B cell (primary cell): ENCODE measurements at regions not wholly inside any gene's neighbourhood (a gene's known extent, or its start where the extent isn't known, plus 50 kb on each side); places are given as distances from the start of the nearest gene placed in this dataset.

ENCODE experiments used
- ATAC-seq: fragments of 200-7000 bp; cut with Tn5 transposase; one replicate; pipeline ENCODE4 v1.10.0; 2021; ENCODE audit warnings: low read depth, mild to moderate bottlenecking, moderate number of reproducible peaks, moderate library complexity
- CTCF ChIA-PET: fragments of 350-600 bp; sonication (Branson Sonifier 250); formaldehyde crosslinking; loops from one replicate; lab custom pipeline; 2021; ENCODE audit warnings: antibody characterized with exemption, inconsistent platforms; lab: Charles Lee
- POLR2A ChIA-PET: fragments of 350-600 bp; sonication (Branson Sonifier 250); formaldehyde crosslinking; loops from one replicate; lab custom pipeline; 2021; ENCODE audit warnings: antibody characterized with exemption; lab: Charles Lee
- DNase-seq: peaks from one replicate; pipeline ENCODE4 v3.0.0; 2013
- H2AFZ ChIP-seq: 2 replicates; pipeline ENCODE4 v1.6.1; 2012; ENCODE audit warnings: mild to moderate bottlenecking, low read depth, low read length; ENCODE audit not compliant: insufficient read depth, poor library complexity, severe bottlenecking
- H3K27ac ChIP-seq, 2 donors: 1 replicate in 1 of 2; 2 replicates in 1 of 2; pipeline ENCODE4 v1.5.1; 2012 to 2013; ENCODE audit warnings: low read length in 2 of 2, mild to moderate bottlenecking in 2 of 2, moderate library complexity in 1 of 2
- H3K27me3 ChIP-seq, 4 experiments: fragments of 200-600 bp in 1 of 4; sonication (generic) in 1 of 4; replicated peaks in 1 of 4; 1 replicate in 2 of 4; 2 replicates in 2 of 4; pipeline versions ENCODE4 v1.6.1 to v1.7.0; 2013 to 2016; ENCODE audit warnings: low read length in 3 of 4, mild to moderate bottlenecking in 2 of 4, mixed read lengths in 1 of 4, moderate library complexity in 1 of 4; ENCODE audit not compliant: insufficient read depth in 4 of 4, control insufficient read depth in 3 of 4; ENCODE audit errors: control extremely low read depth in 1 of 4
- H3K36me3 ChIP-seq, 2 experiments: replicated peaks in 1 of 2; 1 replicate in 1 of 2; 2 replicates in 1 of 2; pipeline versions ENCODE4 v1.6.1 to v1.7.1; 2013; ENCODE audit warnings: low read length in 1 of 2; ENCODE audit not compliant: insufficient read depth in 2 of 2, control insufficient read depth in 1 of 2; ENCODE audit errors: control extremely low read depth in 1 of 2, extremely low read depth in 1 of 2
- H3K4me1 ChIP-seq, 2 donors: fragments of 200-600 bp in 1 of 2; sonication (generic) in 1 of 2; 1 replicate in 1 of 2; 2 replicates in 1 of 2; pipeline versions ENCODE4 v1.5.1 to v1.6.1; 2013 to 2017; ENCODE audit warnings: low read length in 2 of 2; ENCODE audit not compliant: control insufficient read depth in 2 of 2, insufficient read depth in 2 of 2
- H3K4me2 ChIP-seq: replicated peaks from 2 replicates; pipeline ENCODE3; 2012; ENCODE audit warnings: mild to moderate bottlenecking, low read depth, low read length; ENCODE audit not compliant: poor library complexity, severe bottlenecking
- H3K4me3 ChIP-seq, 5 experiments: fragments of 200-600 bp in 1 of 5; sonication (generic) in 1 of 5; 1 replicate in 3 of 5; 2 replicates in 2 of 5; pipeline versions ENCODE4 v1.5.1 to v1.7.0; 2011 to 2016; ENCODE audit warnings: low read length in 4 of 5, mild to moderate bottlenecking in 4 of 5, low read depth in 2 of 5, control low read depth in 1 of 5, moderate library complexity in 1 of 5; ENCODE audit not compliant: insufficient read depth in 1 of 5; ENCODE audit errors: control extremely low read depth in 1 of 5, extremely low read depth in 1 of 5
- H3K79me2 ChIP-seq: fragments of 200-600 bp; sonication (generic); one replicate; pipeline ENCODE4 v1.6.0; 2016; ENCODE audit warnings: low read length; ENCODE audit not compliant: control insufficient read depth, insufficient read depth
- H3K9ac ChIP-seq: fragments of 200-600 bp; sonication (generic); 2 replicates; pipeline ENCODE4 v1.6.1; 2017; ENCODE audit warnings: mild to moderate bottlenecking, low read length, moderate library complexity
- H3K9me3 ChIP-seq, 3 donors: one replicate each; pipeline versions ENCODE4 v1.6.1 to v1.7.1; 2013; ENCODE audit warnings: low read length in 2 of 3; ENCODE audit not compliant: control insufficient read depth in 2 of 3, insufficient read depth in 1 of 3; ENCODE audit errors: control extremely low read depth in 1 of 3
- H4K20me1 ChIP-seq: 2 replicates; pipeline ENCODE4 v1.6.0; 2012; ENCODE audit warnings: mild to moderate bottlenecking, low read length; ENCODE audit not compliant: insufficient read depth, control insufficient read depth, poor library complexity, severe bottlenecking
- H3K27ac Mint-ChIP-seq: one replicate; pipeline ENCODE4 v1.8.0; 2021; ENCODE audit warnings: mixed read lengths
- H3K27me3 Mint-ChIP-seq: one replicate; pipeline ENCODE4 v1.8.0; 2021; ENCODE audit warnings: mixed read lengths
- H3K4me1 Mint-ChIP-seq: one replicate; pipeline ENCODE4 v1.8.0; 2021; ENCODE audit warnings: mixed read lengths
- H3K4me3 Mint-ChIP-seq: one replicate; pipeline ENCODE4 v1.8.0; 2021; ENCODE audit warnings: mixed read lengths
- H3K9me3 Mint-ChIP-seq: one replicate; pipeline ENCODE4 v1.8.0; 2022; ENCODE audit warnings: mixed read lengths; ENCODE audit not compliant: insufficient read depth
- CTCF ChIP-seq: fragments of 200-600 bp; IDR thresholded peaks from one replicate; pipeline ENCODE4 v1.8.0; 2022; ENCODE audit warnings: antibody characterized with exemption, mild to moderate bottlenecking
- EZH2 ChIP-seq: IDR thresholded peaks from 2 replicates; pipeline ENCODE4 v1.6.1; 2012; ENCODE audit warnings: borderline replicate concordance, low read depth, mild to moderate bottlenecking, moderate library complexity, low read length; ENCODE audit not compliant: insufficient read depth, poor library complexity, severe bottlenecking
- WGBS: methylation state at CpG from one replicate; pipeline ENCODE4 v1.1.5; 2013; ENCODE audit warnings: missing lambda C conversion rate; ENCODE audit not compliant: insufficient coverage; 5-methylcytosine and 5-hydroxymethylcytosine counted together
- intact Hi-C: fragments of 100-400 bp; cut with micrococcal nuclease; formaldehyde crosslinking; loops from one replicate; pipeline ENCODE4 v1.10.0; 2022

GRCh38 chr5:28927559-28928326 lies 1889.4 kb upstream of the CDH9 start:
- Mint-ChIP-seq H3K27me3 (no peaks in the 10 kb centered on the region), H3K9me3 (no peaks in the 10 kb centered on the region), H3K4me1 (no peaks in the 10 kb centered on the region), H3K27ac (no peak overlapping the region), H3K4me3 (no peak overlapping the region)
- ChIA-PET CTCF (no interaction called here), POLR2A (no interaction called here)
- ATAC-seq (no peak), DNase-seq (no peak)
- TF ChIP-seq EZH2 (no peak), CTCF (no peak)
- intact Hi-C loops: no loop called here
- Histone ChIP-seq H3K27ac (no peak overlapping the region), H3K27me3 (no peaks in the 10 kb centered on the region), H4K20me1 (no peaks in the 10 kb centered on the region), H3K36me3 (no peaks in the 10 kb centered on the region), H3K9me3 (peaks cover 0 to 22% (median 0%) of the 10 kb centered on the region in 3 donors), H3K4me3 (no peak overlapping the region), H2AFZ (no peak overlapping the region), H3K79me2 (no peaks in the 10 kb centered on the region), H3K9ac (no peak overlapping the region), H3K4me2 (no peak overlapping the region), H3K4me1 (no peaks in the 10 kb centered on the region)
- 50% methylated on average over 70 of the region's 71 CpGs for WGBS

- Mint-ChIP-seq H3K4me1 (no peaks in the 10 kb centered on the region), H3K27me3 (no peaks in the 10 kb centered on the region), H3K27ac (no peak overlapping the region), H3K4me3 (no peak overlapping the region), H3K9me3 (no peaks in the 10 kb centered on the region)
- H3K4me2 ChIP-seq: no peak overlapping the region
- CTCF ChIA-PET: no interaction called here
- peaks cover 0 to 22% (median 0%) of the 10 kb centered on the region in 3 donors for H3K9me3 ChIP-seq
- TF ChIP-seq EZH2: no peak
- TF ChIP-seq CTCF: no peak
- H3K27ac ChIP-seq: no peak overlapping the region
- H3K79me2 ChIP-seq: no peaks in the 10 kb centered on the region
- H3K9ac ChIP-seq: no peak overlapping the region
- H4K20me1 ChIP-seq: no peaks in the 10 kb centered on the region
- no peaks in the 10 kb centered on the region for H3K4me1 ChIP-seq
- DNase-seq: no peak
- no peaks in the 10 kb centered on the region for H3K27me3 ChIP-seq
- H3K36me3 ChIP-seq: no peaks in the 10 kb centered on the region
- POLR2A ChIA-PET: no interaction called here
- 91% methylated on average over 17 of the region's 17 CpGs for WGBS
- no peak overlapping the region for H3K4me3 ChIP-seq
- H2AFZ ChIP-seq: no peak overlapping the region
- intact Hi-C loops: no loop called here
- no peak for ATAC-seq
These were observed 1888.0 kb upstream of the CDH9 start for GRCh38 chr5:28926422-28926821.
